ENCODE measurements at regions not wholly inside any gene's neighbourhood (a gene's known extent, or its start where the extent isn't known, plus 50 kb on each side); places are given as distances from the start of the nearest gene placed in this dataset.

GRCh38 chr12:116427200-116427930, 131.8 kb upstream of the MAP1LC3B2 start:
- H3K9me3 ChIP-seq = no peaks in the 10 kb centered on the region
- no peak overlapping the region for H3K27ac ChIP-seq
- no peak for DNase-seq
- no peaks in the 10 kb centered on the region for H3K4me1 ChIP-seq
- 79 to 89% methylated on average over 4 to 19 of the region's 19 CpGs for WGBS, 2 donors (ENCODE audit: low coverage in 1 of 2)
- TF ChIP-seq CTCF (IDR thresholded peaks at IDR 0.05) (no peak), EP300 (IDR thresholded peaks at IDR 0.05; ENCODE audit: low read depth) (no peak), POLR2A (IDR thresholded peaks at IDR 0.05) (no peak), POLR2AphosphoS5 (IDR thresholded peaks at IDR 0.05) (no peak)
- H3K4me3 ChIP-seq = no peak overlapping the region
- H3K36me3 ChIP-seq = no peaks in the 10 kb centered on the region
- in situ Hi-C loops (cut with MboI; ENCODE audit: low pct_ligation_motif_present in 1 of 4, low pct_unique_long_range_greater_than_20kb in 1 of 4, low sequenced_read_pairs in 3 of 4) (no loop called here), intact Hi-C loops (cut with DNase I; ENCODE audit: low total_unique reads) (no loop called here)
- no peaks in the 10 kb centered on the region for H3K27me3 ChIP-seq

DNA sequence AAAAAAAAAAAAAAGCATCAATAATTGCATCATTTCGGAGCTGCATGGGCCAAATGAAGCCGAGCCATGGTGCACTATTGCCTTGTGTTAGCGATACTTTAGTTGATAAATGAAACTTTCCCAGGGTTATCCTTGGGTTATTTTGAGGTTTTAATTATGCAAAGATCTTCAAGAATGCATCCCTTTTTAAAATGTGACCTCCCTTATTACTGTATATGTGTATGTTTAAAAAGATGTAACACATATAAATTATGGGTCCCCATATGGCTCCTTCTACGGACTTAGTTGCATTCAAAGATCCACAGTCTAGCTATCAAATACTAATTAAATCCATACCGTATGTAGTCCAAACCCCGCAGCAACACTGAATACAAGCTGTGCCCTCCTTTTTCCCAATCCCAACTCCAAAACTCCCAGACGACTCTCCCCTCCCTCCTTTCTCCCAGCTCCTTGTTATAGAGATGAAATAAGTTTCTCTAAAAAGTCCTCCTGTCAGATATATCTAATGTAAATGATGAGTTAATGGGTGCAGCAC, 129.3 kb upstream of the MAP1LC3B2 start:
- DNase-seq = no peak
- WGBS, 2 donors (ENCODE audit: low coverage in 1 of 2) = 84 to 88% methylated on average over 6 to 7 of the region's 7 CpGs
- no peak overlapping the region for H3K4me3 ChIP-seq
- no peak for TF ChIP-seq POLR2A (IDR thresholded peaks at IDR 0.05)
- TF ChIP-seq EP300 (IDR thresholded peaks at IDR 0.05; ENCODE audit: low read depth) = no peak
- no peak for TF ChIP-seq CTCF (IDR thresholded peaks at IDR 0.05)
- no peak for TF ChIP-seq POLR2AphosphoS5 (IDR thresholded peaks at IDR 0.05)
- no peaks in the 10 kb centered on the region for H3K36me3 ChIP-seq
- no peaks in the 10 kb centered on the region for H3K27me3 ChIP-seq
- no peak overlapping the region for H3K27ac ChIP-seq
- H3K4me1 ChIP-seq = peaks cover 6 to 16% (median 13%) of the 10 kb centered on the region in 4 donors
- in situ Hi-C loops (cut with MboI; ENCODE audit: low pct_ligation_motif_present in 1 of 4, low pct_unique_long_range_greater_than_20kb in 1 of 4, low sequenced_read_pairs in 3 of 4) = no loop called here
- intact Hi-C loops (cut with DNase I; ENCODE audit: low total_unique reads) = no loop called here
- no peaks in the 10 kb centered on the region for H3K9me3 ChIP-seq

DNA sequence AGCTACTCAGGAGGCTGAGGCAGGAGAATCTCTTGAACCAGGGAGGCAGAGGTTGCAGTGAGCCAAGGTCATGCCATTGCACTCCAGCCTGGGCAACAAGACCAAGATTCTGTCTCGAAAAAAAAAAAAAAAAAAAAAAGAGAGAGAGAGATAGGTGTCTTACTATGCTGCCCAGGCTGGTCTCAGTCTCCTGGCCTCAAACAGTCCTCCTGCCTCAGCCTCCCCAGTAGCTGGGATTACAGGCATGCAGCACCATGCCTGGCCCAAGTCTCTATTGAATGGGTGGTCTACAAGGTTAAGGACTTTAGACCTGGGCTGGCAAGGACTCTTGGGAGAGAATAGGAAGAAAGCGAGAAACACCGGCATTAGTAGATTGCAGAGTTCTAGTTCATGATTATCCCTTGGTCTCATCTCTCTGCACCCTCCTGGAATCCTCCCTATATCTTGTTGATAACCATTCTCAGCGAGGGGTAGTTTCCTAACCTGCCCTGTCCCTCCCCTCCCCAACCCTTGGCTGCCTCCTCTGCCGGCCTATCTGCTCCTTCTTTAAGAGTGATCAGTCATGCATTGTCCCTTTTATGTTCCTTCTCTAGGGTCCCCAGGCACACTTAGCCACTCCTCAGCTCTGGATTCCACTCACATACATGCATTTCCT, 128.1 kb upstream of the MAP1LC3B2 start:
- in situ Hi-C loops (cut with MboI; ENCODE audit: low pct_ligation_motif_present in 1 of 4, low pct_unique_long_range_greater_than_20kb in 1 of 4, low sequenced_read_pairs in 3 of 4) (no loop called here), intact Hi-C loops (cut with DNase I; ENCODE audit: low total_unique reads) (no loop called here)
- DNase-seq = no peak
- WGBS, 2 donors (ENCODE audit: low coverage in 1 of 2) = 91 to 93% methylated on average over 5 of the region's 5 CpGs
- Histone ChIP-seq H3K27me3 (no peaks in the 10 kb centered on the region), H3K27ac (no peak overlapping the region), H3K9me3 (no peaks in the 10 kb centered on the region), H3K36me3 (no peaks in the 10 kb centered on the region), H3K4me3 (no peak overlapping the region), H3K4me1 (peaks cover 6 to 18% (median 16%) of the 10 kb centered on the region in 4 donors)
- TF ChIP-seq POLR2A (IDR thresholded peaks at IDR 0.05) (no peak), POLR2AphosphoS5 (IDR thresholded peaks at IDR 0.05) (no peak)

GRCh38 chr12:116431677-116432300, 127.4 kb upstream of the MAP1LC3B2 start:
- WGBS, 2 donors (ENCODE audit: low coverage in 1 of 2) = 91 to 100% methylated on average over 6 to 13 of the region's 13 CpGs
- TF ChIP-seq POLR2AphosphoS5 (IDR thresholded peaks at IDR 0.05) (no peak), CTCF (IDR thresholded peaks at IDR 0.05) (no peak), POLR2A (IDR thresholded peaks at IDR 0.05) (no peak), EP300 (IDR thresholded peaks at IDR 0.05; ENCODE audit: low read depth) (no peak)
- Histone ChIP-seq H3K36me3 (no peaks in the 10 kb centered on the region), H3K4me3 (no peak overlapping the region), H3K27ac (peak overlapping the region in 3 of 4 donors; percentile 8 to 85 (median 39)), H3K9me3 (no peaks in the 10 kb centered on the region), H3K27me3 (no peaks in the 10 kb centered on the region), H3K4me1 (peaks cover 6 to 25% (median 22%) of the 10 kb centered on the region in 4 donors)
- in situ Hi-C loops (cut with MboI; ENCODE audit: low pct_ligation_motif_present in 1 of 4, low pct_unique_long_range_greater_than_20kb in 1 of 4, low sequenced_read_pairs in 3 of 4) = no loop called here
- intact Hi-C loops (cut with DNase I; ENCODE audit: low total_unique reads) = no loop called here
- DNase-seq = no peak
